GM19438 (cell line): ENCODE measurements at regions not wholly inside any gene's neighbourhood (a gene's known extent, or its start where the extent isn't known, plus 50 kb on each side); places are given as distances from the start of the nearest gene placed in this dataset.

Experiments used
- ATAC-seq: cut with Tn5 transposase; IDR thresholded peaks from one replicate; pipeline ENCODE4 v1.9.1; 2021; ENCODE audit warnings: low read depth; ENCODE audit not compliant: unreplicated experiment

DNA sequence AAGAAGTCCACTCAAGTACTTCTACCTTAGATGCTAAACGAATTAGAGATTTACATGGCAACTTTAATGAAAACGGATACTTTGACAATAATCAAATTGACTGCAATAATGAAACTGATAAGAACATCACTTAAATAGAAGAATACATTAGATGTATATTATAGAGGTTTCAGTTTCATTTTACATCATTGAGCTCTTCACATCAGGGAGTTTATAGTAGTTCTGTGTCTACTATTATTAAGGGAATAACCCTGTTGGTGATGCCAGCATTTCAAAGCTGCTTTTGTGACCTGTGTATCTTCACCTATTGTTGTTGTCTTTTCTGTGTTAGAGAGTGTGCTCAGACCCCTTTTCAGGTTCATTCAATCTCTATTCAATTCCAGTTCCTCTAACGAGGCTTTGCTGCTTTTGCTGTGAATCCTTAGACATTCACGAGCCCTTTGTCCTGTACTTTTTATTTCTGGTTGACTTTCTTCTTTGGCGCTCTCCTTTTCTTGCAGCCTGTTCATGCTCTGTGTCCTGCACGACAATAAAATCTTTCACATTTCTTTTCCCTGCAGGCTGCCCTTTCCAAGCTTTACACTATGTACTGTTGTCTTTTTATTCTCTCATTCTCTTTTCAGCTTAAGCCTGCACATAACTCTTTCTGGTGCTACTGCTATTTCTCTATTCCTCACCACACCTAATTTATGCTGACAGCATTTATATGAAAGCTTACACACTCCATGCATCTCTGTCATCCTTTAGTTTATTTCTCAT is 232.1 kb downstream of the CPE start:
- no peak for ATAC-seq

DNA sequence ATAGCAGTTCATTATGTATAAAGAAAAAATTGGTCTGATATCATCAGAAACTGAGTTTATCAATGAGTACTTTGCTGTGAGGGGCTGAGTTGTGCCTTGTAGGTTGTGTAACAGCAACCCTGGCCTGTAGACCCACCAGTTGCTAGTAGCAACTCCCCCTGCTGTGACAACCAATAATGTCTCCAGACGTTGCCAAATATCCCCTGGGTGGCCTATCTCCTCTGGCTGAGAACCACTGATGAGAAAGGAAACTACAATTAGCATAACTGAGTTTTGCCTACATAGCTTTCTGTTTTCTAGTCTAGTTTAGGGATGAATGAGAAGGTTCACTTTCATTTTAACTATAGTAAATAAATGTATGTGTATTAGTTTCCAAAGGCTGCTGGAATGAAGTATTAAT is 234.1 kb downstream of the CPE start:
- ATAC-seq: peak; percentile 95

DNA sequence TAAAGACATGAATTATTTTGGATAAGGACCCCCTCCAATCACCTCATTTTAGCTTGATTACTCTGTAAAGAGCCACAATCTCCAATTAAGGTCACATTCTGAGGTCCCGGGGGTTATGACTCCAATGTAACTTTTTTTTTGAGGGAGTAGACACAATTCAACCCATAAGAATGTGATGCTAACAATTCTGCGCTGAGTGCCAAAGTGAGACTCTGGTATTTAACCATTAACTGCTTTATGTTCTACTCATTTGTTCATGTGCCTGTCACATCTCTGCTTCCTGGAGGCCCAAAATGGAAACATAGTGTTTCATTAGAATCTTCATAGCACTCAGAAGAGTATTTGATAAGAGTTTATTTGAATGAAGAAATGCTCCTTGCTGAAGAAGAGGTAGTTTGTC is 234.8 kb downstream of the CPE start:
- no peak for ATAC-seq

DNA sequence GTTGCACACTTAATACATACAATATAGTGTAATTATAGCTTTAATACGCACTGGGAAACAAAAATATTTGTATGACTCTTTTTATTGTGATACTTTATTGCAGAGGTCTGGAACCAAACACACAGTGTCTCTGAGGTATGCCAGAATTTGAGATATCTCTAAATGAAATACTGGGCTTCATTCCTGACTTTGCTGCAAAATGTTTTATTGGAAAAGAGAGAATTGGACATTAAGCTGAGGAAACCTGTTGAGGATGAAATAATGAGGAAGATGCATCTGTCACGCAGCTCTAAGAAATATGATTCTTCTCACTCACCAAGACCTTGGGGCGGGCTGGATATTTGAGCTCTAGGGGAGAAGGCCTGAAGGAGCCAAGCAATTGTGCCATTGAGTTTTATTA is 242.1 kb downstream of the CPE start:
- no peak for ATAC-seq

DNA sequence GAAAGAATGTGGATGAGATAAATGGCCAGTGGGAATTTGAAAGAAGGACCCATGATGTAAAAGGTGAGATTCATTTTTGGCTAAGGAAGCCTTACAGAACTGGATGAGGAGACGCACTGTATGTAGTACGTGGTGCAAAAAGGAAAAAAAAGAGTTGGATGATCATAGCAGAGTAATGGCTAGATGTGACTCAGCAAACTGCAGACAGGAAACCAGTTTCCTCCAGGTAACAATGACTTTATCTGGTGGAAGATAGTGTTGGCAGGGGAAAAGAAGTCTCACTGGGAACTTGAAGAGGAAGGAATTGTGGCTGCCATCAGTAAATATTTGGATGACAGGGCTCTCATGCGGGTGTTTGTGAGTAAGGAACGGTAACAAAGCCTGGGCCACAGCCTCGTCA is 243.2 kb downstream of the CPE start:
- ATAC-seq: no peak

DNA sequence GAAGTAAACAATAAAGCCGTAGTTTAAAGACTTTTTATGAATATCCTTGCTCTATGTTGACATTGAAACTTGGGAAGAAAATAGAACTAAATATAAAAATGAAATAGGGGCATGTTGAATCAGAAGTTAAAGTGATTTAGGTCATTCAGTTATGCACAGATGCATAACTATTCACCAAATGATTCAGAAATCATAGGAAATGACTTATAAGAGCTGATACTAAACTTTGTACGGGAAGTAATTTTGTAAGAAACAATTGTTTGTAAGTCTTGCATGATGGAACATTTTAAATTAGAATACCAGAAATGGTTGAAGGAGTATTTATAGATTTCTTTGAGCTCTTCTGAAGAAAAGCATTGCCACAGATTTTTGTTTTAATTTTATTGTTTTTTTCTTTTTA is 246.5 kb downstream of the CPE start:
- no peak for ATAC-seq

DNA sequence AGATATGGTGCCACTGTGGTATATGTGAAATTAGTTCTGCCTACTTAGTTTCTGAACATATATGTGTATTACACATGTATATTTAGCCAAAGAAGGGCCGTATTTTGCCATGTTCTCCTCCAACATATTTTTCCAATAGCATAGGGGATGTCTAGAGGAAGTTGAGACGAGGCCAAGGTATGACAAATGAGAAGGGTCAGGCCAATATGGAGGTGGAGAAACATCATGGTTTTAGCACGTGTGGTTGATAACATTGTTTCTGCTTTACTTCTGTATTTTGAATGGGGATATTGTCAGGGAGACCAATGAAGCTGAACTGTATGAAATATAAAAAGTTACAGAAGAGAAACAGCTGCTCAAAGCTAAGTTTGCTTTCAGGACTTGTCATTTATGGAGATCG is 246.7 kb upstream of the TLL1 start:
- no peak for ATAC-seq

DNA sequence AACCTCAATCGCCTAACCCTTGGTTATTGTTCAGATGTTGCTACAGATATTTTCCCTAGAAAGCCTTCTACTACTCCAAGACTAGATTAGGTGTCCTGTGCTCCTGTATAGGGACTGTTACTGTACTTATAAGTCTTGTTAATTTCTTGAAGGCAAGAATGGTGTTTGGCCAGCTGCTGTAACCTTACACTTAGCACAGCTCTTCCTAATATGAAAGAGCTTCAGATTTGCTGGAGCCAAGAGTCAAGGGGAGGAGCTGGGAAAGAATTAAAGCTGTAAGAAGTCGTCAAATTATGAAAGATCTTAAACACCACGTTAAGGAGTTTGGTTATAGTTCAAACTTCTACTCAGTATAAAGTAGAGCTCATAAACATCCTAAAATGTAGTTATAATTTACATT is 245.9 kb upstream of the TLL1 start:
- ATAC-seq: no peak

DNA sequence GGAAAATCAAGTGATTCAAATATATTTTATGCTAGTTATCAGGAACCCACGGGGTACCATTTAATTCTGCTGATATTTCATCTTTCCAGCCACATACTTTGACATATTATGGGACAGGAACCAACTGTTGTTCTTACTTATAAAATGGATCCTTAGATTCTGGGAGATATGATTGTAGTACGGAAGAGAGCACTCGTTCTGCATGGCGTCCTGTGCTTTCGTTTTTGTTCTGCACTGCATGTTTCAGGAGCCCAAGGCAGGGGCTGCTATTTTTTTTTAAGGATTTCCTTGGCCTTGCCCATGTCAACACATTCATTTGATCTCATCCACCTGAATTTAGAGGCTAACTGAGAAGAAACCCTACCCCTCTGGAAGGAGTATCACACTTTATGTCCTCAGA is 245.5 kb upstream of the TLL1 start:
- ATAC-seq: peak; percentile 69

DNA sequence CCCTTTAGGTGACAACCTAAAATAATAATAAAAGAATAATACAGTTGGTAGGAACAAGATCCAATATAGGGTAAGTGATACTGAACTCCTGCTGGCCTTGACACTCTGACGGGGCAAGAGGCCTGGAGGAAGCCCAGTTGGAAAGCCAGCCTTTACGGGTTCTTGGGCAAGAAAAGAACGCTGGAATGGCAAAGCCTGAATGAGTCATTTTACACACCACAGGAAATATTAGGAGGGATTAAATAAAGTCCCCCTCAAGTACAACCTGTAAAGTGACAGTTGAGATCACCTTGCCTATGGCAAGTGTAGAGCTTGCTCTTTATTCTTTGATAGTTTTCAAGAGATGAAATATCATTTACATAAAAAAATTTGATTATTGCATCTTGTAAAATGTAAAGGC is 244.5 kb upstream of the TLL1 start:
- no peak for ATAC-seq

DNA sequence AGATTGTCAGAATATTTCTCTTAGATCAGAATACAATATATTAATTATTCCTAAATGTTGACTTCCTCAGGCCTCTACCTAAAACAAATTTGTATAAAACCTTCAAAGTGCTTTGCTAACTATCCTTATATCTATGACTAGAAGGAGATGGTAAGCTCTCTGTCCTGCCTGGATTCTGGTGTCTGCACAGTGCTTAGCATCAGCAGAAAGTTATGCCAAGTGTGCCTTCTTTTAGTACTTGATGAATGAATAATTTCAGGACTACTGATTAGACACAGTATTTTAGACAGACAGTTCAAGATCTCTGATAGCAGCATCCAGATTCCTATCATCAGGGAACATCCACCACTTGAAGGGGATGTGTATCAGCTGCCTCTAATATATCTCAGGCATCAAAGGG is 242.4 kb upstream of the TLL1 start:
- no peak for ATAC-seq

DNA sequence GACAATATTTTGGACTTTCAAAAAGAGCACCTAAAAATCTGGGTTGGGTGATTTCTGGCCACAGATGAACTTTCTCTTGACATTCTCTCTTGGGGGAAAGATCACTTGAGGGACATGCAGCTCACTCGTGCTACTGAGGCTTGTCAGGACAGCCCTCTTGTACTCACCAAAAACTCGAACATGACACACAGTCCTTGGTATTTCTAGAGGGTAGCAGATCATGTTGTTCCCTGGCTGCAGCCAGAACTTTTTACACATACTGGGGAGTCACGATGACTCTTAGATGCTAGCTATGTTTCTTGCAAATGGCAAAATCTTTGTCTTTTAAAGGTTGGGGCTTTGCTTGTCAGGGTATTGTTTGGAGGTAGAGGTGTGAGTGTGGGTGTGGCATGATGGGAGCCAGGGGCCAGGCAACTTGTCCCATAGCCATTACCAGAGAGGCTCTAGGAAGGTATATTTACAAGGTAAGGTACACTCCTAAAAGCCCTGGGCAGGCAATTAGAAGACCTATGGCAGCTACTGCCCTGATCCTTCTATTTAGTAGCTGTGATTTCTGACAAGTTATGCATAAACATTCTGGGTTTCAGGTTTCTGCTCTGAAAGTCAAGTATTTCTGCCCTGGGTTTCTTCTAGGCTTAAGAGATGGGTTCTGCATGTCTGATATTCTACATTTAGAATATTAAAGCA is 241.7 kb upstream of the TLL1 start:
- no peak for ATAC-seq

DNA sequence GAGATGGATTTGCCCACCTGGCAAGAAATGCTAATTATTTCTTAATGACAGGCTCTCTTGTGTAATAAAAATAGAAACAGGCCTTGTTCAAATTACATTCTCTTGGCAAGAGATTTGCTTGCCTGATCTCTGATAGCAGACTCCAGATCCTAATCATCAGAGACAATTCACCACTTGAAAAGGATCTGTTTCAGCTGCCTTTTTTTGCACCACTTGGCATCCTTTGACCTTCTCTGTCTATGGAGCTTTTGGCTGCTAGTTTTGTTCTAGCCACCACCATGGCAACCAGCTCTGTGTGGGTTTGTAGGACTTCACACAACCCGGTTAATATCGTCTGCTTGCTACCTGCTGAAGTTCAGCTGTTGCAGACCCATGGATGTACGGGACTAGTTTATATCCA is 241.1 kb upstream of the TLL1 start:
- ATAC-seq: no peak

DNA sequence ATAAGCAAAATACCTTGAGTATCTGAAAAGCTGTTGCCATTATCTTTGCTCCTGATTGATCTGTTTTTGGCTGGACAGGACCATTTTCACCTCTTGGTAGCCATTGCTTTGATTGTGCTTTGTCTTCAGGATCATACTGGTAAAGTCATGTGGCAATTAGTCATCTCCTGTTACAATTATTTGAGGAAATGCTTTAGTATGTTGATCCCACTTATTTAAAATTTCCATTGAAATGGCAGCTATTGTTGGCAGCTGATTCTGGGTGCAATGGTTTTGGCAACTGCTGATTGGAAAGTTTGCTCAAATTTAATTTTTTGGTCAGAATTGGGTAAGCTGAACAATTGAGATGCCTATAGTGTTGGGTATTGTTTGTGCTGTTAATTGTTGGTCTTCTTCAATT is 238.3 kb upstream of the TLL1 start:
- ATAC-seq: no peak

DNA sequence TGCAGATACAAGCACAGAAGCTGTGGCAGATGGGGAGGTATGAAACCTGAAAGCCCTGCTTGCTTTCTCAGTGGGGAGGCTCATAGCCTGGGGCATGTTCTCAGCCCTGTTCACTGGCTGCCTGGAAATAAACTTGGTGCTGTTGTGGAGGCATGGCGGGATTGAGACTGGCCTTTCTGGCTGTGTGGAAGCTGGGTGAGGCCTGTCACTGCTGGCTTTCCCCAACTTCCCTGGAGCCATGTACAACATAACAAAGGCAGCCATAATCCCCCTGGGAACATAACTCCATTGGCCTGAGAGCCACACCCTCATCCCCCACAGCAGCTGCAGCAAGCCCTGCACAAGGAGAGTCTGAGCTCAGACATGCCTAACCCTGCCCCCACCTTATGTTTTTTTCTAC is 237.7 kb upstream of the TLL1 start:
- no peak for ATAC-seq

DNA sequence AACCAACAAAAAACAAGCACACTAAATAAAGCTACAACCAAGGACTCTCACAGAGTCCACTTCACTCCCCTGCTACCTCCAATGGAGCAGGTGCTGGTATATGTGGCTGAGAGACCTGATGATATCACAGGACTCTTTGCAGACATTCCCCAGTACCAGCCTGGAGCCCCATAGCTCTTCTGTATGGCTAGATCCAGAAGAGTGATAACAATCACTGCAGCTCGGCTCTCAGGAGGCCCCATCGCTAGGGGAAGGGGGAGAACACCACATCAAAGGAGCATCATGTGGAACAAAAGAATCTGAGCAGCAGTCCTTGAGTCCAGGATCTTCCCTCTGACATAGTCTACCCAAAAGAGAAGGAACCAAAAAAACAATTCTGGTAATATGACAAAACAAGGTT is 237.1 kb upstream of the TLL1 start:
- no peak for ATAC-seq

DNA sequence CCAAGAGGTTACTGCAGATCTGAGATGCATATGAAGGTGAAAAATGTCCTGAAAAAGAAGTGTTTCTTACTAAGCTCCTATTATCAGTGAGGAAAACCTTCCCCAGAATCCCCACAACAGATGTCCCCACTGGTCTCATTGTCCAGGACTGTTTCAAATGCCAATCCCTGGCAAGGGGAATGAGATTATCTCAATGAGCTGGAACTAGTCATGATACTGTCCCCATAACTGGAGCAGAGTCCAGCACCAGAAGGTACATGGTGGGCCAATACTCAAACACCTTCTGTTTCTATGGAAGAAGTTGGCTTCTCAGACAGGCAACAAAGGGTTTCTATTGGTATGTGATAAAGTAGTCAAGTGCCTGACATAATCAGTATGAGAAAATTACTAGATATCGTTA is 221.1 kb upstream of the TLL1 start:
- no peak for ATAC-seq

DNA sequence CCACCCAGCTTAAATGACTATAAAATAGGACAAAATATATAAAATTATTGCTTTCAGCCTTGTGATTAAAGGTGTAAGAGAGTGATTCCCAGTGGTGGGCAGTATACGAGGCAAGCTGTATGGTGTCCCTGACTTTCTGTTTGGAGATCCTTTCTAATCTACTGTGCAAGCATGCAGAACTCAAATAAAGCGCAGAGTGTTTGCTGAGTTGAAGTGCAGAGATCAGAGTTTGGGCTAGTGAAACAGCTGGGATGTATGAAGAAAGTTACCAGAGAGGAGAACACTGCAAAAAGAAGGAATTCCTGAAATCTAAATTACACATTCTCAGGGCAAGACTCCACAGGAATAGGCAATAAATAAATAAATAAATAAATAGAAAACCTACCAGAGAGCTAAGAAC is 218.5 kb upstream of the TLL1 start:
- no peak for ATAC-seq

DNA sequence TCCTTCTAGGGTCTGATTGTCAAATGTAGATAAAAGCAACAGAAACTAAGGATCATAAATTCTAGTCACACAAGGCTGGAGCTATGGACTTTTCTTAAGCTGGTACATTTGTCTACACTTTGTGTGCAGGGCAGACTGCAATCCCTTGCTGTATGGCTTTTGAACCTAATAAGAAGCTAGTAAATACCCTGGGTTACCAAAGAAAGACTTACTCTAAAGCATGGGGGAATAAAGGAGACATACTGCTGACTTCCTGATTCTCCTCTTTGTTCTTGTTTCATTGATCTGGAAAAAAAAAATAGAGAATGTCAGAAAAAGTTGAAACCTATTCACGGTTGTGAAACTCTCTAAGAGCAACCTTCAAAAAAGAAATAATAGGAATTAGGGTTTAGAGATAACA is 216.6 kb upstream of the TLL1 start:
- no peak for ATAC-seq

DNA sequence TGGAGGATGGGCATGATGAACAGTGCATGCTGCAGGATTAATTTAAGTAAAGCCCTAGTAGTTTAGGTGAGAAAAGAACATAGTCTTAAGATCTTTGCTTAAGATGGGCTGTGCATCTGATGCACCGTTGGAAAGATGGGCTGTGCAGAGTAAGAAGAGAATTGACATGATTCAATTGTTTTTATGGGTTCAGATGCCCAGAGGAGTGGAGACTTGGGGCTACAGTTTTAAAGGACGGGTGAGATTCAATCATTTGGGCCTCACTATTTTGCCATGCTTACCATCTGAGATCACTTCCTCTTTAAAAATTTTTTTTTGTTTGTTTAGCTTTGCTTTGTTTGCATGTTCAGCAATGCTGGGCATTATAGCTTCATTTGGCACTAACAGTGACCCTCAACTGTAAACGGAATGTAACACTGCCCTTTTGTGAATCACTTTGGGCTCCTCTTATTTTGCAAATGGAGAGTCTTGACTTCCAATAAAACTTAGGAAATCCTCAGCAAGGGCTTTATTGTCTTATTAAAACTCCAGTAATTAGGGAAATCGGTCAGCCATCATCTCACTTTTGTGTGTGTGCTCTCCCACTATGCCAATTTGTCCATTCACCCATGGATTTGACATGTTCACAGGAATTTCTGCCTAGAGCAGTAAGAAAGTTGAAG is 216.1 kb upstream of the TLL1 start:
- ATAC-seq: no peak

DNA sequence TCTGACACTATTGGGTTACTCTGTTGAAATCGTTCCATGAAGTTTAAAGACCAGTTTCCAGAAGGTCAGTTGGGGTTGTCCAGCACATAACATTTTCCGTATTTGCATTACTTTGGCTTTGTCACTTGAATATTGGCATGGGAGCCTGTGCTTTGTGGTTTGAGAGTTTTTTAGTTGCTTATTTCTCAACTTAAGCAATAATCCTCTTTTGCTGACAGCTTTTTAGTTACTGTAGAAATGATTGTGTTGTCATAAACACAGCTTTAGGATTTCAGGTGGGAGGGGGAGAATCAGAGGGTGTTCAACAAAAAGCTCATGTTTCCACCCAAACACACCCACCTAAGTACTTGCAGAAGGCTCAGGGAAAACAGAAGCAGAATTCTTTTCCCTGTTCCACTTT is 210.7 kb upstream of the TLL1 start:
- no peak for ATAC-seq

DNA sequence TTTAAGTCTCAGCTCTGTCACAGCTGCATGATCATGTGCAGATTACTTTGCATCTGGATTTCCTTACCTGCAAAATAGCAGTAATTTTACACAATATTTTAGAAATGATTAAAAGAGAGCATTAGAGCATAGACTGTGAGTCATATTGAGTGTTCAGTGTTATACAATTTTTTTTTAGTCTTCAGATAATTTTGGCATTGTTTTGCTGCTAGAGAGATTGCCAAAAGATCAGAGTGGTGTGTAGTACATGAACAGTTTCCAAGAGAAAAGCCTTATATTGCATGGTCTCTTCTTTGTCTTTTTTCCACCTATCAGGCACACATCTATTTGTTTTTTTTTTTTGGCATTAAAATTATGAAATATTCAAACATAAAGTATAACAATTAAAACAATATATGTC is 209.6 kb upstream of the TLL1 start:
- no peak for ATAC-seq
